ENCODE measurements at regions not wholly inside any gene's neighbourhood (a gene's known extent, or its start where the extent isn't known, plus 50 kb on each side); places are given as distances from the start of the nearest gene placed in this dataset.
"Not testable (repeated sequence)": the region's sequence is repeated elsewhere in the genome, so short reads cannot be mapped to it uniquely, and the experiment has no call there.

DNA sequence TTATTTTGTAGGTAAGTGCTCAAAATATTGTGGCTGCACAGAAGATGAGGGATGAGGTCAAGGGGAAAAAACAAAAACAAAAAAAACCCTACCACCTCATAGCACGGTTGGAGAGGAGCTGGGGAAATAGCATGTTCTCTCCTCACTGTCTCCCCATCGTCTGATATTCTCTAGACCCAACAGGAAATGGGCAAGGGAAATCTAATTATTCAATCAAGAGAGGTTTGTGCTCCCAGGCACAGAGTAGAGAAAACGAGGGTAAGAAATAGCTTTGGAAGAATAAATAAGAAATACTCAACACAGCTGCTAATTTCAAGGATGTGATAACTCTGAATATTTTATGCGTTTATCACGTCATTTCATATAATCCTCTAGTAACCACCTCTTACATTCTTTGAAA is 619.2 kb upstream of the GNPDA2 start:
- DNase-seq, result no peak

DNA sequence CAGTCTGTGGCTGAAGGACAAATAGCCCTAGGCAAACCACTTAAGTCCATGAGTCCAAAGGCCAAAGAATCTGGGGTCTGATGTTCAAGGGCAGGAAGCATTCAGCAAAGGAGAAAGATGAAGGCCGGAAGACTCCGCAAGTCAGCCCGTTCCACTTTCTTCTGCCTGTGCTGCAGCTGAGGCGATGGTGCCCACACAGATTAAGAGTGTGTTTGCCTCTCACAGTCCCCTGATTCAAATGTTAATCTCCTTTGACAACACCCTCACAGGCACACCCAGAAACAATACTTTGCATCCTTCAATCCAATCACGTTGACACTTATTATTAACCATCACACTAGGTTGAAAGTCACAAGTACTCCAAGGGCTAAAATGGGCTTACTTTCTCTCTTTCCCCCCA is 605.4 kb upstream of the GNPDA2 start:
- no peak for DNase-seq

DNA sequence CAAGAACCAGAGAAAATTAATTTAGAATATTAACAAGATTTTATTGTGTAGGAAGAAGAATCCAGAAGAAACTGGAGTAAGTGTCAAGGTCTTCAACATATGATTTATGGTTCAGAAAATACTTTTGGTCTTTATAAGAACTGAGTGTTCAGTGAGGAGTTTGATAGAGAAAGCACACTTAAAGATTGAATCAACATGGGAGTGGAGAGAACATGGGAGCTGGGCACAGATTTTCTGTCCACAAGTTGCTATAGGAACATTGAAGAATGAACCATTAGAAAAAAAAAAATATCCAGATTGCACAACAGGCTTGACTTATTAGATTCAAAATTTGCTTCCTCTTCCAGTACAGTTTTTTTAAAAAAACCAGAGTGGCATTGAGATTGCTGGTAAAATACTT is 601.2 kb upstream of the GNPDA2 start:
- no peak for DNase-seq

DNA sequence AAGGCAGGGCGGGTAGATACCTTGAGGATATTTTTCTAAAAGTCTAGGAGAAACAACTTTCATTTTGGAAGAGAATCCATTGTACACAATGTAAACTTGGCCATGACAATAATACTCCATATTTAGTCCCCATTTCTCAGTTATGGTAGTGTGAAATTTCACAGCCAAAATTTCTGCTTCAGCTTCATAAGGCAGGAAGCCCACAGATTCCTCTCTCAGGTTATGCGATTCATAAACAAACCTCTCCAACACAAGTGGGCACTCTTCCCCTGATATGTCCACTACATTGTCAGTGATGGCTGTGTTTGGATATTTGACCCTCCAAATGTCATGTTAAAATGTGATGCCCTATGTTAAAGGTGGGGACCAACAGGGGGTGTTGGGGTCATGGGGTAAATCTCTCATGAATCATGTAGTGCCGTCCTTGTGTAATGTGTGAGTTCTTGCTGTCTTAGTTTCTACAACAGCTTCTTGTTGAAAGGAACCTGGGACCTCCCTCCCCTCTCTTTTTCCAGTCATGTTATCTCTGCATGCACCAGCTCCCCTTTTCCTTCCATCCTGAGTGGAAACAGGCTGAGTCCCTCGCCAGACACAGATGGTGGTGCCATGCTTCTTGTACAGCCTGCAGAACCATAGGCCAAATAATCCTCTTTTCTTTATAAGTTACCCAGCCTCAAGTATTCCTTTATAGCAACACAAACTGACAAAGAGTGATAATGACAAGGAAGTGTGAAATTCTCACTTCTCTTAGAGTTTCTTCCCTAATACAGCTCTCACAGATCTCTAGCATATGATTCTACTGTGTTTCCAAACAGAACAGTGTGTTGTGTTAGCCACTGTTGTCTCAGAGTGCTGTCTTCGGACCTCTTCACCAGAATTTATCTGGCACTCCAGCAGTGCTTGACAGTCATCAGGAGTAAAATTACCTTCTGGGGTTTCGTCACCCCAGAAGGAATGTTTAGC is 598.4 kb upstream of the GNPDA2 start:
- no peak for DNase-seq

DNA sequence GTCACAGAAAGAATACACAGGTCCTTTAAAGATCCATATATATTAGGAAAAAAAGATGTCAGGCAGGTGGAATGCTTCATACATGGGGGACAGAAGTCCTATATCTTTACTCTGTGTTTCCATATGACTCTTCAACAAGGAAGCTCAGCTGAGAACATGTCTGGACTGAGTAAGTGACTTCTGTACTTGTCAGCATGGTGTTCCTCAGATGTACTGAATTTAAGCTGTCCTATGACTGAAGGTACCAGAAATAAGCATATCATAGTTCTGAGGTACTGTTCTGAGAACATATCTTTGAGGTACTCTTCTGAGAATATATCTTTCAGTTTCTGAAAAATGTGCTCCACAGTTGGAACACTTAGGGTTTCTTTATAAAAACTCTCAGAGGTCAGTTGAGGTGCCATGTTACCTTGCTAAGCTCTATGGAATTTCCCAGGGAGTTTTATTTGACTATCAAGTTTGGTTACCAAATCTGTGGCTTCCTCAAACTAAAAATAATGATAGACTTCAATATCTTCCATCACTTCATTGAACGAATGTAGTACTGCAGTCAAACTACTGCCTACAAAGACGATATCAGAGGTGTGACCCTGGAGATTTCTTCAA is 597.2 kb upstream of the GNPDA2 start:
- no peak for DNase-seq

DNA sequence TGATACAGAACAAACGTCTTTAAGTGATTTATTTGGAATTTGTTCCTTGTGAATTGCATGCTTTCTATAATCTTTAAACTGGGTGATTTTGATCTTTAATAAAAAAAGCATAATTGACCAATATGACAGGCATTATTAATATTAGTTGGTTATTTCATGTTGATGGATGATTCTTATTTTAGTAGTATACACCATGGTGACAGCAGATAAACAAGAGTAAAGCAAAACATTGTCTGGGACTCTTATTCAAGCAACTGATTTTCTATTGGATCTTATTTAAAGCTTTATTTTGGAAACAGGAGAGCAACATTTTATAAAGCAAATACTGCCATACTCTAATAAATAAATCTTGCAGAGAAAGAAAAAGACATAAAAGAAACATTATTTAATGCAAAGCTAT is 591.4 kb upstream of the GNPDA2 start:
- DNase-seq, result no peak

DNA sequence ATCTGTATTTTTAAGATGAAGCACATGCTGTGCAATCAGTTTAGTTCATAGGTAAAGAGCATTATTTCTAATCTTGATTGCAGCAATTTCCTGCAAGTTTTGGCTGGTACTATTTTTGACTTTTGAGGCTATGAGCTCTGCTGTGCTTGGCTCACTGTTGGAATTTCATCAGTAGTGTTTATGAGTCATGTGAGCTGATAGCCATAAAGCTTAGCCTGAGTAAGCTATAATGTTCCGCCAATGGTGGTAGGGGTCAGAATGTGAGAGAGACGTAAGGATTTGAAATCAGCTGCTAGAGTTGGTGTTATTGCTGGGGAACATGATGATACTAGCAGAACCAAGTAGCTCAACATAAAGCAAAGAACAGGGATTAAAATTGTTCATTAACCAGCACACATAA is 590.9 kb upstream of the GNPDA2 start:
- no peak for DNase-seq

DNA sequence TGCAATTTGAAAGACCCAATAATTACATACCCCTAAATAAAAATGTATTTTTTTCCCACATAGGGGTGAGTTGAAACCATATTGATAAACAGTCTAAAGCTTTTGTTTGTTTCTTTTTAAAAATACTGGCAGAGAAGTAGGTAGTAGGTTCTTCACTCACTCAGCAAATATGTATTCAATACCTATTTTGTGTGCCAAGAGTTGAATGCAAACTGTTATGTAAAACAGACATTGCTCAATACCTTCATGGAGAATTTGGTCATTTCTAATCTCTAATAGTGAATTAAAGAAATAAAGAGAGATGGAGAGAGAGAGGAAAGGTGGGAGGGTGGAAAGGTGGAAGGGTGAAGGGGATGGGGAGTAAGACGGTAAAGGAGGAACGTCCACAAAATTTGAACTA is 589.9 kb upstream of the GNPDA2 start:
- no peak for DNase-seq

DNA sequence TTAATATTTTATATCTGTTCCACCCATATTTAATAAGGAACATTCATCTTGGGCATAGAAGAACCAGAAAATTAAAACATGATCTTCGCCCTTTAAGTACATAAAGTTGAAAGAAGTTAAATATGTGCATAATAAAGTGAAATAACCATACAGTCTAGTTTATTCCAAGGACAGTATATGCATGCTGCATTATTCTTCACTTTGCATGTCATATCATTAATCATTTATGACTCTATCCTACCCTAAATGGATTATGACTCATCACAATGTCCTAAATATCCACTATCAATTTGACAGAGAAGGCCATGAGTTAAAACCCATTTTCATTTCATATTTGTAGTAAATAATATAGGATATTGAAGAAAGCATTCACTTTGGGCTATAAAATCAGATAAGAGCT is 576.5 kb upstream of the GNPDA2 start:
- DNase-seq, result no peak

DNA sequence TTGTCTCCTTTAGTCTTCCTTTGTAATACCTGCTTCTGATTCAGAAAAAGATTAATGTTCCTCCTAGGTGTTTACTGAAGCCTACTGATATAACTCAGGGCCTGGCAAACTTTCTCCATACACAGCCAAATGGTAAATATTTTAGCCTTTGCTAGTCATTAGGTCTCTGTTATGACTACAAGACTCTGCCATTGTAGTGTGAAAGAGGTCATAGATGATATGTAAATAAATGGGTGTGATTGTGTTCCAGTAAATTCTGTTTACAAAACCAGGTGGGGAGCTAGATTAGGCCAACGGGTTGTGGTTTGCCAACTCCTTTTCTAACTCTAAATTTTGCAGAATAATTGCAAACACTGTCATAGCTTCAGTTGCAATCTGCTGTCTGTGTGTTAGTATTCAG is 568.1 kb upstream of the GNPDA2 start:
- no peak for DNase-seq

DNA sequence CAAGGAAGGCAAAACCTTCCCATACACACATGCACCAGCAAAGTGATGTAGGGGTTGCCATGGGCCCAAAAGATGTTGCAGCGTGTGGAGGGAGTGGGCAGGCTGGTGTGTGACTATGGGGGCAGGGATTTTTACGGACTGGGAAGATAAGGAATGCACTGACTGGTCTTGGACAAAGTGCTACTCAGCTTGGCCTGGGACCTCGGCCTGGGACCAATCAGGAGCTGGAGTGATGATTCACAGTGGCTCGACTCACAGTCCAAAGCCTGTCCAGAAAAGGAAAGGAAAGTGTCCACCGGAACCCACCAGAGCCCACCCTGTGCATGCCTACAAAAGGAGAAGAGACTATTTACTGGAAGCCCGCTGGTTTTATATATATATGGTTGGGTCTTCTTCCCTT is 567.0 kb upstream of the GNPDA2 start:
- no peak for DNase-seq

DNA sequence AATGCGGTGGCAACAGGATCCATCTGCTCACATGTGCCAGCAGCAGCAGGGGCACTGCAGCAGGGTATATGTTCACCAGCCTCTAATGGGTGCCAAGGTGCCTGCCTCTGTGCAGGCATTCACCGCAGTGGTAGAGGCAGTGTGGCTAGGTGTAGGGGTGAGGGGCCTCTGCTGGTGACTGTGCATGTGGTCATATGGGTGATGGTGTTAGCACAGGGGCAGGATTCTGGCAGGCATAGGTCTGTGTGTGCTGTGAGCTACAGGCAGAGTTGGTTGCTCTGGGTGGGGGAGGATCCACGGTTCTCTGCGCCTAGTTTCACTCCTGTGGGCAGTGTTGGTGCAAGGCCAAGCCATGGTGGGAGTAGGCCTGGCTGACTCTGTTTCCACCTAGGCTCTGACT is 566.5 kb upstream of the GNPDA2 start:
- DNase-seq, result no peak

DNA sequence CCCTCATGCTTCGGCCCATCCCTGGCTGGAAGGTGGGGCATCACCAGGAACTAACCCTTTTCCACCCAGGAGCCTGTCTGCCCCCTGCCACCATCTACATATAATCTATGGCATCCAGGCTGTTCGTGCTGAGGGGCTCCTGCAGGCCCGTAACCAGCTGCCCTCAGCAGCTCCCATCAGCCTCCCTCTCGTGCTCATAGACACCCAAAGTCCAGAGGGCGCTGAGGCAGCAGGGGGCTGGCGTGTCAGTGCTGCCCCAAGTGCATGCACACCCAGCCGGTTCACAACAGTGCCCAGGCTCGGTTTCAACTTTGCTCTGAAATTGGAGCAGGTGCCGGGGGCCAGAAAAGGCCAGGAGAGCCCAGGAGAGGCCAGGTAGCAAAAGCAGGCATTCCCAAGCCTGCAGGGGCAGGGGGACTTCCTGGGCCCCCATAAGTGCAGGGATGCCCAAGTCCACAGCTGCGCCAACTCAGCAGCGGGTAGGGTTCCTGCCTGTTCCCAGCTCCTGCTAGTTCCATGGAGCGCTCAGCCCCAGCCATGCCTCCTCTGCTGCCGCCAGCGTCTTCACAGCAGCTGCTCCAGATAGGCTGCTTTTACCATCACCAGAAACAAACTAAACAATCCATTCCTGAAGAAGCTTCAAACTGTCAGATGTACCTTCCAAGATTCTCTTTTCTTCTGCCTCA is 558.2 kb upstream of the GNPDA2 start:
- no peak for DNase-seq

DNA sequence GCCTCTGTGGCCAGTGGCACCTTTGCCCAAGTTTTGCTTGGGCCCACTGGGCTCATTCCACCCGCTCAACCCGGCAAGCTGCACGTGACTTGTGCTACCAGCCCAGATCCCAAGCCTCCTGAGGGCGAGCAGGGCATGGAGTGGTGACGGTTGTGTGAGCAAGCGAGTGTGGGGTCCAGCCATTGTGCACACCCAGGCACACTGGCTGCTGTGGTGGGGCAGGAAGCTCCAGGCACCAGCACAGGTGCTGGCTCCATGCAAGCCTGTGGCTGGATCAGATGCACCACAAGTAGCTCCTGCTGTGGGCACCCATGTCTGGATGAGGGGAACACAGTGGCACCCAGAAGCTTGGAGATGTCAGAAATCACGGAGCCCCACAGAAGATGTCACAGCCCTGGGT is 557.0 kb upstream of the GNPDA2 start:
- DNase-seq, result no peak

DNA sequence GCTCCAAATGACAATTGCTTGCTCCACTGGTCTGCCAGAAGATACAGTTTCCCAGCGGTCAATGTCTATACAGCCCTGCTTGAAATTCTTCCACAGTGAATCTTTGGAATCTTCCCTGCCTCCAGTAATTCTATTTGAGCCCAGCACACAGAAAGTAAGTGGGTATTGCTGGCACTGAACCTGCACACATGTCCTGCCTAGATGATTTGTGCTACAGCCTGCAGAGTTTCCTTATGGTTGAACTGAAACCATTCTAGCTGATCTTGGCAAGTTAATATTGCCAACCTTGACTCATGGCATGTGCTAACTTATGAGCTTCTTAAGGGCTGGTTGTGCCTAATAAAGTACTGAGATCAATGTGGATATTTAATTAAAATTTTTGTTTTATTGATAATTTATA is 553.8 kb upstream of the GNPDA2 start:
- DNase-seq, result no peak

DNA sequence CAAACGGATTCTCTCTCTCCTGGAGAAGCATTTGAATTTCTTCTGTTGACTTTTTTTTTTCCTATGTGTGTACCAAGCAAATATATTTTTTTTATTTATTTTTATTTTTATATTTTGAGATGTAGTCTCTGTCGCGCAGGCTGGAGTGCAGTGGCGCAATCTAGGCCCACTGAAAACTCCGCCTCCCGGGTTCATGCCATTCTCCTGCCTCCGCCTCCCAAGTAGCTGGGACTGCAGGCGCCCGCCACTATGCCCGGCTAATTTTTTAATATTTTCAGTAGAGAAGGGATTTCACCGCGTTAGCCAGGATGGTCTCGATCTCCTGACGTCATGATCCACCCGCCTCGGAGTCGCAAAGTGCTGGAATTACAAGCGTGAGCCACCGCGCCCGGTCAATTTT is 549.5 kb upstream of the GNPDA2 start:
- no peak for DNase-seq

DNA sequence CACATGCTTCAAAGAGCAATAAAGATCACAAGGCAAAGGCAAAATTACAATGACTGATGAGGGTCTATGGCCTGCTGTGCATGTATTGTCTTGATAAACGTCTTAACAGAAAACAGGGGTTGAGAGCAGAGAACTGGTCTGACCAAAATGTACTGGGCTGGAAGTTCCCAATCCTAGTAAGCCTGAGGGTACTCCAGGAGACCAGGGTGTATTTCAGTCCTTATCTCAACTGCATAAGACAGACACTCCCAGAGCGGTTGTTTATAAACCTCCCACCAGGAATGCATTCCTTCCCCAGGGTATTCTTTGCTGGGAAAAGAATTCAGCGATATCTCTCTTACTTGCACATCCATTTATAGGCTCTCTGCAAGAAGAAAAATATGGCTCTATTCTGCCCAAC is 521.8 kb upstream of the GNPDA2 start:
- DNase-seq, result not testable (repeated sequence)

DNA sequence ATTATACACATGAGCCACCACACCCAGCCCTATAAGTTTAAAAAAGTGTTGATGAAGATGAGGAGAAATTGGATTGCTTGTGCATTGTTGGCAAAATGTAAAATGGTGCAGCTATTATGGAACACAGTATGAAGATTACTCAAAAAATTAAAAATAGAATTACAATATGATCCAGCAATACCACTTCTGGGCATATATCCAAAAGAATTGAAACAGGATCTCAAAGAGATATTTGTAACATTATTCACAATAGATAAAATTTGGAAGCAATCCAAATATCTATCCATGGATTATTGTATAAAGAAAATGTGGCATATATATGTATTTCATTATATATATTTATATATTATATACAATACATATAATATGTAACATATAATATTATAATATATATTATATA is 515.6 kb upstream of the GNPDA2 start:
- no peak for DNase-seq

DNA sequence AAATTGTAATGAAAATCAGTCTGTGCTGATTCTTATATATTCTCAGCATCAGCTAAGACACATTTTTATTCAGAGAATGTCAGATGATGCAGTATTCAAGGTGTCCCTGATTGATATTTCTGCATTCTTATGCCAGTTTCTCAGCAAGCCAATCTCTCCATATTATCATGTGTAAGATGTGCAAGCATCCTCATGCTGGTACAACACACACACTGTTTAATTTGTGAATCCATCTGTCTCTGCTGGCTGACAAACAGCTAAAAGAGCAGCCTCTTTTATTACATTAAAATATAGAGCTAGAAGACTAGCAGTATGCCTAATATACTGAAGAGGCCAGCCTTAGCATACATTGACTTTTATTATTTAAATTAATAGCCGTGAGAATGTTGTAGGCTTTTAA is 502.9 kb upstream of the GNPDA2 start:
- DNase-seq, result no peak

DNA sequence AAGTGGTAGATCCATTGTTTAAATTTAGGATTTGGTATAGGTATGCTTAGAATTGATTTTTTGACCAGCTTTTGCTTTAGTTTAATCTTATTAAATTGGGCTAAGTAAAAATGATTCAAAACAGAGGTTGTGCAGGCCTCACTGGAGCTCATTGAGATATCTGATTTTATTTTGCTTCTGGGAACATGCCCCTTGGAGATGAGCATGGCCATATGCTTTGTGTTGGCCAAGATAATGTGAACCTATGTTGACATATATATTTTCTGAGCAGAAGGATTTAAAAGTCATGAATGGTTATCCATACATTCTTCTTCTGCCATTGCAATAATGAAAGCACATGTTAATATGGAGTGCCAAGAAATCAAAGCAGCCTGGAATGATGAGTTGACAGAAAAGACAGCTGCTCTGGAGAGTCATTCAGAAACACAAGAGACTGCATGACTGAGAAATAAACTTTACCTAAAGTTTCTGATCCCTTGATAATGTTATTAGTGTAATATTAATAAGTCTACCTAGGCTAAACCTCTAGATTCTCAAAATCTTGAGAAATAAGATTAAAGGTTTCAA is 489.7 kb upstream of the GNPDA2 start:
- no peak for DNase-seq

DNA sequence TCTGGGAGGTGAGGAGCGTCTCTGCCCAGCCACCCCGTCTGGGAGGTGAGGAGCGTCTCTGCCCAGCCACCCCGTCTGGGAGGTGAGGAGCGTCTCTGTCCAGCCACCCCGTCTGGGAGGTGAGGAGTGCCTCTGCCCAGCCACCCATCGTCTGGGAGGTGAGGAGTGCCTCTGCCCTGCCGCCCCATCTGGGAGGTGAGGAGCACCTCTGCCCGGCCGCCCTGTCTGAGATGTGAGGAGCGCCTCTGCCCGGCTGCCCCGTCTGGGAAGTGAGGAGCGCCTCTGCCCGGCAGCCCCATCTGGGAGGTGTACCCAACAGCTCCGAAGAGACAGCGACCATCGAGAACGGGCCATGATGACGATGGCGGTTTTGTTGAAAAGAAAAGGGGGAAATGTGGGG is 482.1 kb upstream of the GNPDA2 start:
- not testable (repeated sequence) for DNase-seq

DNA sequence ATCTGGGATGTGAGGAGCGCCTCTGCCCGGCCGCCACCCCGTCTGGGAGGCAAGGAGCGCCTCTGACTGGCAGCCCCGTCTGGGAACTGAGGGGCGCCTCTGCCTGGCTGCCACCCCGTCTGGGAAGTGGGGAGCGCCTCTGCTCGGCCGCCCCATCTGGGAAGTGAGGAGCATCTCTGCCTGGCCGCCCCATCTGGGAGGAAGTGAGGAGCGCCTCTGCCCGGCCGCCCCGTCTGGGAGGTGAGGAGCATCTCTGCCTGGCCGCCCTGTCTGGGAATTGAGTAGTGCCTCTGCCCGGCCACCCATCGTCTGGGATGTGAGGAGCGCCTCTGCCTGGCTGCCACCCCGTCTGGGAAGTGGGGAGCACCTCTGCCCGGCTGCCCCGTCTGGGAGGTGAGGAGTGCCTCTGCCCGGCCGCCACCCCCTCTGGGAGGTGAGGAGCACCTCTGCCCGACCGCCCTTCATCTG is 481.5 kb upstream of the GNPDA2 start:
- not testable (repeated sequence) for DNase-seq

DNA sequence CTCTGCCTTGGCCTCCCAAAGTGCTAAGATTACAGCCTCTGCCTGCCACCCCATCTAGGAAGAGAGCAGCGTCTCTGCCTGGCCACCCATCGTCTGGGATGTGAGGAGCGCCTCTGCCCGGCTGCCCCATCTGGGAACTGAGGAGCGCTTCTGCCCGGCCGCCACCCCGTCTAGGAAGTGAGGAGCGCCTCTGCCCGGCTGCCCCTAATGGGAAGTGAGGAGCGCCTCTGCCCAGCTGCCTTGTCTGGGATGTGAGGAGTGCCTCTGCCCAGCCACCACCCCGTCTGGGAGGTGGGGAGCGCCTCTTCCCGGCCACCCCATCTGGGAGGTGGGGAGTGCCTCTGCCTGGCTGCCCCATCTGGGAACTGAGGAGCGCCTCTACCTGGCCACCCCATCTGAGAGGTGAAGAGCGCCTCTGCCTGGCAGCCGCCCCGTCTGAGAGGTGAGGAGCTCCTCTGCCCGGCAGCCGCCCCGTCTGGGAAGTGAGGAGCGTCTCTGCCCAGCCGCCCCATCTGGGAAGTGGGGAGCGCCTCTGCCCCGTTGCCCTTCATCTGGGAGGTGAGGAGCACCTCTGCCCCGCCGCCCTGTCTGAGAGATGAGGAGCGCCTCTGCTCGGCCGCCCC is 481.0 kb upstream of the GNPDA2 start:
- not testable (repeated sequence) for DNase-seq
